ENCODE measurements at regions not wholly inside any gene's neighbourhood (a gene's known extent, or its start where the extent isn't known, plus 50 kb on each side); places are given as distances from the start of the nearest gene placed in this dataset.
"Not testable (repeated sequence)": the region's sequence is repeated elsewhere in the genome, so short reads cannot be mapped to it uniquely, and the experiment has no call there.

- not testable (repeated sequence) for TF ChIP-seq ZNF232 (CRISPR knock-in tag; IDR thresholded peaks at IDR 0.05); MLLT1 (IDR thresholded peaks at IDR 0.05); TEAD2 (tag; IDR thresholded peaks at IDR 0.05); TRIM24 (IDR thresholded peaks at IDR 0.05); ZNF274 (IDR thresholded peaks at IDR 0.05; ENCODE audit: borderline replicate concordance, low read depth, low read length); FOS (IDR thresholded peaks at IDR 0.05; ENCODE audit: extremely low read depth, insufficient read length); POLR2AphosphoS5 (IDR thresholded peaks at IDR 0.05; ENCODE audit: control insufficient read depth, insufficient read depth, low read depth, low read length); NFRKB (IDR thresholded peaks at IDR 0.05; ENCODE audit: low read depth); ZC3H4 (CRISPR knock-in tag; IDR thresholded peaks at IDR 0.05; ENCODE audit: borderline replicate concordance); CBX1 (IDR thresholded peaks at IDR 0.05; ENCODE audit: low read depth); STAG1 (CRISPR knock-in tag; IDR thresholded peaks at IDR 0.05; ENCODE audit: borderline replicate concordance); HCFC1 (IDR thresholded peaks at IDR 0.05; ENCODE audit: low read depth, low read length)
These were observed 375.4 kb downstream of the ADGRD1 start for GRCh38 chr12:131328861-131329845.
